ENCODE measurements at regions not wholly inside any gene's neighbourhood (a gene's known extent, or its start where the extent isn't known, plus 50 kb on each side); places are given as distances from the start of the nearest gene placed in this dataset.

- H3K9me3 ChIP-seq (ENCODE audit: control insufficient read depth in 2 of 3, low read length in 3 of 3) = no peaks in the 10 kb centered on the region
- H3K27me3 ChIP-seq (ENCODE audit: control insufficient read depth in 2 of 2, insufficient read depth in 2 of 2, low read length in 2 of 2) = no peaks in the 10 kb centered on the region
- intact Hi-C loops (cut with micrococcal nuclease) = no loop called here
- H3K9me3 Mint-ChIP-seq = no peaks in the 10 kb centered on the region
- peaks cover 14 to 27% (median 19%) of the 10 kb centered on the region in 7 donors for H3K4me1 Mint-ChIP-seq
- H3K4me3 ChIP-seq (ENCODE audit: low read length) = no peak overlapping the region
- peaks cover 0 to 13% of the 10 kb centered on the region in 2 donors for H3K4me1 ChIP-seq (ENCODE audit: control insufficient read depth in 2 of 2, insufficient read depth in 2 of 2, low read length in 2 of 2)
- peak overlapping the region in 5 of 10 donors; percentile 20 to 43 (median 36) for H3K4me3 Mint-ChIP-seq
- peak overlapping the region in 6 of 9 donors; percentile 9 to 76 (median 54) for H3K27ac Mint-ChIP-seq
- ChIA-PET CTCF (interaction anchor here (1.9 kb wide), 1 partner anchor 10 kb away, joined by 7 read pairs; no protein-coding TSS in a partner anchor), POLR2A (interaction anchor here (0.6 to 0.9 kb wide), 3 partner anchors 11 to 22 kb away, joined by 3 read pairs; no protein-coding TSS in a partner anchor)
- no peak overlapping the region for H3K27ac ChIP-seq (ENCODE audit: low read depth, low read length)
- DNase-seq (peak in 2 of 9 donors; percentile 8 to 16), ATAC-seq (no peak)
- no peaks in the 10 kb centered on the region for H3K36me3 ChIP-seq (ENCODE audit: control insufficient read depth in 2 of 3, insufficient read depth in 3 of 3, low read length in 3 of 3)
- H3K27me3 Mint-ChIP-seq = no peaks in the 10 kb centered on the region
- no peaks in the 10 kb centered on the region for H3K36me3 Mint-ChIP-seq
These were observed 94.9 kb upstream of the SEPTIN5 start for GRCh38 chr22:19619144-19620009.

GRCh38 chr22:19620742-19621371 is 93.4 kb upstream of the SEPTIN5 start:
- no peaks in the 10 kb centered on the region for H3K36me3 Mint-ChIP-seq
- H3K27ac Mint-ChIP-seq = peak overlapping the region in 1 of 9 donors; percentile 32
- no peak for ATAC-seq
- Histone ChIP-seq H3K36me3 (ENCODE audit: control insufficient read depth in 2 of 3, insufficient read depth in 3 of 3, low read length in 3 of 3) (no peaks in the 10 kb centered on the region), H3K4me1 (ENCODE audit: control insufficient read depth in 2 of 2, insufficient read depth in 2 of 2, low read length in 2 of 2) (peaks cover 0 to 13% of the 10 kb centered on the region in 2 donors), H3K9me3 (ENCODE audit: control insufficient read depth in 2 of 3, low read length in 3 of 3) (no peaks in the 10 kb centered on the region), H3K27me3 (ENCODE audit: control insufficient read depth in 2 of 2, insufficient read depth in 2 of 2, low read length in 2 of 2) (no peaks in the 10 kb centered on the region), H3K4me3 (ENCODE audit: low read length) (no peak overlapping the region), H3K27ac (ENCODE audit: low read depth, low read length) (no peak overlapping the region)
- no peak for DNase-seq
- no peaks in the 10 kb centered on the region for H3K9me3 Mint-ChIP-seq
- no peaks in the 10 kb centered on the region for H3K27me3 Mint-ChIP-seq
- no peak overlapping the region for H3K4me3 Mint-ChIP-seq
- ChIA-PET POLR2A (interaction anchor here (0.6 kb wide), 1 partner anchor 21 kb away, joined by 5 read pairs; no protein-coding TSS in a partner anchor), CTCF (interaction anchor here (0.6 to 1.9 kb wide), 2 partner anchors 9 to 133 kb away, joined by 3 to 7 read pairs; no protein-coding TSS in a partner anchor)
- intact Hi-C loops (cut with micrococcal nuclease) = no loop called here
- H3K4me1 Mint-ChIP-seq = peaks cover 15 to 27% (median 19%) of the 10 kb centered on the region in 7 donors

- peak overlapping the region in 2 of 9 donors; percentile 6 to 32 for H3K27ac Mint-ChIP-seq
- no peaks in the 10 kb centered on the region for H3K27me3 ChIP-seq (ENCODE audit: control insufficient read depth in 2 of 2, insufficient read depth in 2 of 2, low read length in 2 of 2)
- POLR2A ChIA-PET = interaction anchor here (0.6 kb wide), 1 partner anchor 22 kb away, joined by 5 read pairs; no protein-coding TSS in a partner anchor
- no peak overlapping the region for H3K4me3 ChIP-seq (ENCODE audit: low read length)
- no peaks in the 10 kb centered on the region for H3K27me3 Mint-ChIP-seq
- H3K4me1 Mint-ChIP-seq = peaks cover 16 to 30% (median 19%) of the 10 kb centered on the region in 7 donors
- H3K4me1 ChIP-seq (ENCODE audit: control insufficient read depth in 2 of 2, insufficient read depth in 2 of 2, low read length in 2 of 2) = peaks cover 0 to 13% of the 10 kb centered on the region in 2 donors
- no peak overlapping the region for H3K27ac ChIP-seq (ENCODE audit: low read depth, low read length)
- no peak overlapping the region for H3K4me3 Mint-ChIP-seq
- no peaks in the 10 kb centered on the region for H3K9me3 ChIP-seq (ENCODE audit: control insufficient read depth in 2 of 3, low read length in 3 of 3)
- ATAC-seq (no peak), DNase-seq (no peak)
- intact Hi-C loops (cut with micrococcal nuclease) = no loop called here
- H3K9me3 Mint-ChIP-seq = no peaks in the 10 kb centered on the region
- no peaks in the 10 kb centered on the region for H3K36me3 ChIP-seq (ENCODE audit: control insufficient read depth in 2 of 3, insufficient read depth in 3 of 3, low read length in 3 of 3)
- CTCF ChIA-PET = interaction anchor here (1.9 kb wide), 1 partner anchor 8 kb away, joined by 7 read pairs; no protein-coding TSS in a partner anchor
- H3K36me3 Mint-ChIP-seq = no peaks in the 10 kb centered on the region
These were observed 92.8 kb upstream of the SEPTIN5 start for GRCh38 chr22:19621373-19622060.

GRCh38 chr22:19622061-19622441 is 92.3 kb upstream of the SEPTIN5 start:
- peak; percentile 26 for ATAC-seq
- peaks cover 16 to 28% (median 19%) of the 10 kb centered on the region in 7 donors for H3K4me1 Mint-ChIP-seq
- Histone ChIP-seq H3K27me3 (ENCODE audit: control insufficient read depth in 2 of 2, insufficient read depth in 2 of 2, low read length in 2 of 2) (no peaks in the 10 kb centered on the region), H3K9me3 (ENCODE audit: control insufficient read depth in 2 of 3, low read length in 3 of 3) (no peaks in the 10 kb centered on the region), H3K4me1 (ENCODE audit: control insufficient read depth in 2 of 2, insufficient read depth in 2 of 2, low read length in 2 of 2) (peaks cover 0 to 13% of the 10 kb centered on the region in 2 donors), H3K4me3 (ENCODE audit: low read length) (no peak overlapping the region), H3K27ac (ENCODE audit: low read depth, low read length) (no peak overlapping the region), H3K36me3 (ENCODE audit: control insufficient read depth in 2 of 3, insufficient read depth in 3 of 3, low read length in 3 of 3) (no peaks in the 10 kb centered on the region)
- ChIA-PET POLR2A (interaction anchor here (1.6 kb wide), 1 partner anchor 23 kb away, joined by 4 read pairs; no protein-coding TSS in a partner anchor), CTCF (no interaction called here)
- no peaks in the 10 kb centered on the region for H3K36me3 Mint-ChIP-seq
- no peaks in the 10 kb centered on the region for H3K27me3 Mint-ChIP-seq
- no peak overlapping the region for H3K4me3 Mint-ChIP-seq
- H3K27ac Mint-ChIP-seq = peak overlapping the region in 1 of 9 donors; percentile 6
- intact Hi-C loops (cut with micrococcal nuclease) = no loop called here
- no peak for DNase-seq
- H3K9me3 Mint-ChIP-seq = no peaks in the 10 kb centered on the region

DNA sequence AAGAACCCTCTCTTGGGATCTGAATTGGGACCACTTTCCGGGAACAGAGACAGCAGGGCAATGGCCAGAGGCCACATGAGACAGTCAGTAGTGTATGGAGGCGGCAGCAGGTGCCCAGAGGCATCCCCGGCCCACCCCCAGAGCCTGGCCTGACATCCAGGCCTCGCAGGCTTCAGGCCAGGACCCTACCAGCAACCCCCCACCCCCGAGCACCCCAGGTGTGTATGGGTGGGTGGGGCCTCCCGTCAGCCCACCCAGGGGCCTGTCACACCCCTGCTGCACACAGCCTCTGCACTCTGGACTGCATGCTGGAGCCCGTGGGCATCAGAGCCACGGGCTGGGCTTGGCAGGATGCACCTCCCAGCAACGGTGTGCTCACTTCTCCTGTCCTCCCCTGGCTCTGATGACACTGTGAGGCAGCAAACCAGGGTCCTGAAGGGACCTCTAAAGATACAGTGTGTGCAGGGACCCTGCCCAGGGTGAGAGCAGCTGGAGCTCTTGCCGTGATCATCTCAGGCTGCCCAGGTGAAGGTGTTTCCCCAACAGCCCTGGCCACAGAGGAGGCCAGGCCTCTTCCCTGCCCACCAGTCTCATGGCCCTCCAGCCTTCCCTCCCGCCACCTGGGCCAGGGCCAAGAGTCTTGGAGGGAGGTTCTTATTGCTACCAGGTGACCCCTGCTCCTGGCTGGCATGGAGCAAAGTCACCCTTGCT is 88.8 kb upstream of the SEPTIN5 start:
- Histone ChIP-seq H3K9me3 (ENCODE audit: control insufficient read depth in 2 of 3, low read length in 3 of 3) (no peaks in the 10 kb centered on the region), H3K36me3 (ENCODE audit: control insufficient read depth in 2 of 3, insufficient read depth in 3 of 3, low read length in 3 of 3) (no peaks in the 10 kb centered on the region), H3K27ac (ENCODE audit: low read depth, low read length) (no peak overlapping the region), H3K4me3 (ENCODE audit: low read length) (no peak overlapping the region), H3K4me1 (ENCODE audit: control insufficient read depth in 2 of 2, insufficient read depth in 2 of 2, low read length in 2 of 2) (peaks cover 0 to 7% of the 10 kb centered on the region in 2 donors), H3K27me3 (ENCODE audit: control insufficient read depth in 2 of 2, insufficient read depth in 2 of 2, low read length in 2 of 2) (no peaks in the 10 kb centered on the region)
- peaks cover 3 to 22% (median 10%) of the 10 kb centered on the region in 7 donors for H3K4me1 Mint-ChIP-seq
- ChIA-PET POLR2A (no interaction called here), CTCF (no interaction called here)
- peaks cover 0 to 3% (median 0%) of the 10 kb centered on the region in 5 donors for H3K27me3 Mint-ChIP-seq
- H3K27ac Mint-ChIP-seq = peak overlapping the region in 1 of 9 donors; percentile 62
- H3K36me3 Mint-ChIP-seq = no peaks in the 10 kb centered on the region
- no peak for DNase-seq
- no peak overlapping the region for H3K4me3 Mint-ChIP-seq
- ATAC-seq = no peak
- no peaks in the 10 kb centered on the region for H3K9me3 Mint-ChIP-seq
- intact Hi-C loops (cut with micrococcal nuclease) = no loop called here
